ENCODE measurements at regions not wholly inside any gene's neighbourhood (a gene's known extent, or its start where the extent isn't known, plus 50 kb on each side); places are given as distances from the start of the nearest gene placed in this dataset.

DNA sequence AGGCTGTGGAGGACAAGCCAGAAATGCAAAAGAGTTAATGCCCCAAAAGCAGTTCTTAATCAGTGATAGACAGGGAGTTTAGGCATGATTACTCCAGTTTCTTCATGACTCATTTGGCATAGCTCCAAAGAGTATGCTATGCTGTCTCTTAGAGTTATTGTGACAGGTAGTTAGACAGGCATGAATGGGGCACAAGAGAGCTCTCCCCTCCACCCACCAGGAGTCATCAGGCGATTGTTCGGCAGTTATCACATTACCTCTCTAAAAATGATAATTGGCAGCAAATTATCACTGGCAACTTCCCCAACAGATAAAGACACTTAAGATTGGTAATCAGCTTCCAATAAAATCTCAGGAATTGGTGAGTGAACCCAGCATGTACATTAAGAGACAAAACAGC is 320.1 kb downstream of the DAD1 start:
- Mint-ChIP-seq H3K4me3 (no peak overlapping the region), H3K27ac (no peak overlapping the region), H3K27me3 (peaks cover 29% of the 10 kb centered on the region), H3K4me1 (peaks cover 6% of the 10 kb centered on the region), H3K9me3 (ENCODE audit: insufficient read depth) (no peaks in the 10 kb centered on the region)
- POLR2A ChIA-PET = no interaction called here
- H3K27me3 ChIP-seq (replicated peaks in 1 of 4; ENCODE audit: control extremely low read depth in 1 of 4, control insufficient read depth in 3 of 4, insufficient read depth in 4 of 4, low read length in 3 of 4) = peaks cover 0 to 9% (median 3%) of the 10 kb centered on the region in 4 experiments
- peaks cover 3 to 7% of the 10 kb centered on the region in 2 donors for H3K4me1 ChIP-seq (ENCODE audit: control insufficient read depth in 2 of 2, insufficient read depth in 2 of 2, low read length in 2 of 2)
- H3K4me2 ChIP-seq (replicated peaks; ENCODE audit: low read depth, low read length, poor library complexity, severe bottlenecking) = no peak overlapping the region
- ATAC-seq (ENCODE audit: low read depth) (no peak), DNase-seq (no peak)
- no peaks in the 10 kb centered on the region for H3K9me3 ChIP-seq (ENCODE audit: control extremely low read depth in 1 of 3, control insufficient read depth in 2 of 3, insufficient read depth in 1 of 3, low read length in 2 of 3)
- intact Hi-C loops (cut with micrococcal nuclease) = no loop called here
- H3K9ac ChIP-seq (ENCODE audit: low read length) = no peak overlapping the region
- no peak overlapping the region for H2AFZ ChIP-seq (ENCODE audit: insufficient read depth, low read depth, low read length, poor library complexity, severe bottlenecking)
- H3K79me2 ChIP-seq (ENCODE audit: control insufficient read depth, insufficient read depth, low read length) = no peaks in the 10 kb centered on the region
- no peak overlapping the region for H3K4me3 ChIP-seq (ENCODE audit: control extremely low read depth in 1 of 5, extremely low read depth in 1 of 5, insufficient read depth in 1 of 5, low read depth in 2 of 5, low read length in 4 of 5)
- no peak overlapping the region for H3K27ac ChIP-seq (ENCODE audit: low read length in 2 of 2)
- CTCF ChIA-PET = interaction anchor here (0.8 to 1.6 kb wide), 3 partner anchors 28 to 835 kb away, joined by 3 read pairs; no protein-coding TSS in a partner anchor
- H4K20me1 ChIP-seq (ENCODE audit: control insufficient read depth, insufficient read depth, low read length, poor library complexity, severe bottlenecking) = no peaks in the 10 kb centered on the region
- H3K36me3 ChIP-seq (replicated peaks in 1 of 2; ENCODE audit: control extremely low read depth in 1 of 2, control insufficient read depth in 1 of 2, extremely low read depth in 1 of 2, insufficient read depth in 2 of 2, low read length in 1 of 2) = no peaks in the 10 kb centered on the region
- no peak for TF ChIP-seq EZH2 (IDR thresholded peaks at IDR 0.05; ENCODE audit: borderline replicate concordance, insufficient read depth, low read depth, low read length, poor library complexity, severe bottlenecking)
- TF ChIP-seq, protein P1, sequence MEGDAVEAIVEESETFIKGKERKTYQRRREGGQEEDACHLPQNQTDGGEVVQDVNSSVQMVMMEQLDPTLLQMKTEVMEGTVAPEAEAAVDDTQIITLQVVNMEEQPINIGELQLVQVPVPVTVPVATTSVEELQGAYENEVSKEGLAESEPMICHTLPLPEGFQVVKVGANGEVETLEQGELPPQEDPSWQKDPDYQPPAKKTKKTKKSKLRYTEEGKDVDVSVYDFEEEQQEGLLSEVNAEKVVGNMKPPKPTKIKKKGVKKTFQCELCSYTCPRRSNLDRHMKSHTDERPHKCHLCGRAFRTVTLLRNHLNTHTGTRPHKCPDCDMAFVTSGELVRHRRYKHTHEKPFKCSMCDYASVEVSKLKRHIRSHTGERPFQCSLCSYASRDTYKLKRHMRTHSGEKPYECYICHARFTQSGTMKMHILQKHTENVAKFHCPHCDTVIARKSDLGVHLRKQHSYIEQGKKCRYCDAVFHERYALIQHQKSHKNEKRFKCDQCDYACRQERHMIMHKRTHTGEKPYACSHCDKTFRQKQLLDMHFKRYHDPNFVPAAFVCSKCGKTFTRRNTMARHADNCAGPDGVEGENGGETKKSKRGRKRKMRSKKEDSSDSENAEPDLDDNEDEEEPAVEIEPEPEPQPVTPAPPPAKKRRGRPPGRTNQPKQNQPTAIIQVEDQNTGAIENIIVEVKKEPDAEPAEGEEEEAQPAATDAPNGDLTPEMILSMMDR (IDR thresholded peaks at IDR 0.05) = no peak
- no CpG with 5 or more reads among the region's 2 CpGs for WGBS (ENCODE audit: insufficient coverage)

DNA sequence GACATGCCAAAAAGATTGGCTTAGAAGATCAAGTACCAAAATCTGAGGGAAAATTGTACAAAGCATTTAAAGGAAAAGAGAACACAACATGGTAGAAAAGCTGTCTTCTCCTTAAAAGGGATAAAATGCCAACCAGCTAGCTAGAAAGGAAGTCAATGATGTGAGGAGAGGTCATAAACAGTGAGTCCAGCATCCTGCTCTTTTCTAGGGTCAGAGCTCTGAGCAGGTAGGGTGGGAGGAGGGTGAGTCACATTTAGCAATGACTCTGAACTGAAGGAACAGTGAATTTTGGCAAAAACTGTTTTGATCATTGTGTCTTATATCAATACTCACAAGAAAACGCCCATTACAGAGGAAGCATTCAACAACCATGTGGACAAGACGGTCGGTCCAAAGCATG is 322.3 kb downstream of the DAD1 start:
- Histone ChIP-seq H3K9ac (ENCODE audit: low read length) (no peak overlapping the region), H3K4me1 (ENCODE audit: control insufficient read depth in 2 of 2, insufficient read depth in 2 of 2, low read length in 2 of 2) (peaks cover 3 to 7% of the 10 kb centered on the region in 2 donors), H3K4me3 (ENCODE audit: control extremely low read depth in 1 of 5, extremely low read depth in 1 of 5, insufficient read depth in 1 of 5, low read depth in 2 of 5, low read length in 4 of 5) (no peak overlapping the region), H4K20me1 (ENCODE audit: control insufficient read depth, insufficient read depth, low read length, poor library complexity, severe bottlenecking) (no peaks in the 10 kb centered on the region), H3K9me3 (ENCODE audit: control extremely low read depth in 1 of 3, control insufficient read depth in 2 of 3, insufficient read depth in 1 of 3, low read length in 2 of 3) (no peaks in the 10 kb centered on the region), H3K79me2 (ENCODE audit: control insufficient read depth, insufficient read depth, low read length) (no peaks in the 10 kb centered on the region), H3K27ac (ENCODE audit: low read length in 2 of 2) (no peak overlapping the region), H2AFZ (ENCODE audit: insufficient read depth, low read depth, low read length, poor library complexity, severe bottlenecking) (no peak overlapping the region), H3K36me3 (replicated peaks in 1 of 2; ENCODE audit: control extremely low read depth in 1 of 2, control insufficient read depth in 1 of 2, extremely low read depth in 1 of 2, insufficient read depth in 2 of 2, low read length in 1 of 2) (no peaks in the 10 kb centered on the region), H3K27me3 (replicated peaks in 1 of 4; ENCODE audit: control extremely low read depth in 1 of 4, control insufficient read depth in 3 of 4, insufficient read depth in 4 of 4, low read length in 3 of 4) (peaks cover 0 to 8% (median 2%) of the 10 kb centered on the region in 4 experiments), H3K4me2 (replicated peaks; ENCODE audit: low read depth, low read length, poor library complexity, severe bottlenecking) (no peak overlapping the region)
- DNase-seq (no peak), ATAC-seq (ENCODE audit: low read depth) (no peak)
- 82% methylated on average over 2 of the region's 3 CpGs for WGBS (ENCODE audit: insufficient coverage)
- POLR2A ChIA-PET = no interaction called here
- TF ChIP-seq EZH2 (IDR thresholded peaks at IDR 0.05; ENCODE audit: borderline replicate concordance, insufficient read depth, low read depth, low read length, poor library complexity, severe bottlenecking) = no peak
- TF ChIP-seq, protein P1 (IDR thresholded peaks at IDR 0.05) = no peak
- intact Hi-C loops (cut with micrococcal nuclease) = no loop called here
- Mint-ChIP-seq H3K27me3 (peaks cover 36% of the 10 kb centered on the region), H3K4me3 (no peak overlapping the region), H3K27ac (no peak overlapping the region), H3K9me3 (ENCODE audit: insufficient read depth) (no peaks in the 10 kb centered on the region), H3K4me1 (peaks cover 6% of the 10 kb centered on the region)
- CTCF ChIA-PET = interaction anchor here (1.3 kb wide), 1 partner anchor 14 kb away, joined by 5 read pairs; no protein-coding TSS in a partner anchor
